Activated CD4-positive, alpha-beta T cell treated with anti-CD3 and anti-CD28 coated beads, Interleukin-2, Interleukin-6, amounts not matched to agents 100 ng/mL and 50 ng/mL, durations not matched to agents 16 hours and 8 hours (primary cell): ENCODE measurements at regions not wholly inside any gene's neighbourhood (a gene's known extent, or its start where the extent isn't known, plus 50 kb on each side); places are given as distances from the start of the nearest gene placed in this dataset.

Source experiments
- DNase-seq: peaks from one replicate; pipeline ENCODE4 v3.0.0-alpha.2; 2020

DNA sequence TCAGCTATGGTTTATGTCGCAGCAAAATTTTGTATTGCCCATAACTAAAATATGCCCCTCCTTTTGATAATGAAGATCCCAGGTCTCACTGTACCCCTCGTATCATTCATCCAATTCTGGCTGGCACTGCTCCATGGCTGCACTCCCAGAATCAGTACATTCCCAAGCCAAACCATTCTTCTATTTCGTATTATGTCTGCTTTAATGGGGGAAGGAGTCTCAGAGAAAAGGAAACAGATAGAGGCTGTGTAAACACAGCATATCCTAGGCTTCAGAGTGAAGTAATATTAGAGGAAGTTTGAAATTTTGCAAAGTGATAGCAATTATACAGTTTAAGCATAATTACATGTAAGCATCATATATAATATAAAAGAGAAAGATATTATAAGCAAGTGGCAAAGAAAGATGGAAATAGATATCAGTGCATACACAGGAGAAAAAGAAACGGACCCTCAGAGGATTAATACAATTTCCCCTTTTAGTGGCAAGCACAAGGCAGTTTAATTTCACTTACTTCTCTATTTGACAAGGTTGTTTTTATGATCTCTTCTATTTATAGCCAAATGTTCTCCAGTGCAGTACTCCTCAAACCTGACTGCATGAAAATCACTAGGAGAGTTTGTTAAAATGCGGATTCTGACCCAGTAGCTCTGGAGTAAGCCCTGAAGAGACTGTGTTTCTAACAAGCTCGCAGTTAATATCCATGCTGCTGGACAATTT is 56.5 kb upstream of the TENT5A start:
- no peak for DNase-seq

DNA sequence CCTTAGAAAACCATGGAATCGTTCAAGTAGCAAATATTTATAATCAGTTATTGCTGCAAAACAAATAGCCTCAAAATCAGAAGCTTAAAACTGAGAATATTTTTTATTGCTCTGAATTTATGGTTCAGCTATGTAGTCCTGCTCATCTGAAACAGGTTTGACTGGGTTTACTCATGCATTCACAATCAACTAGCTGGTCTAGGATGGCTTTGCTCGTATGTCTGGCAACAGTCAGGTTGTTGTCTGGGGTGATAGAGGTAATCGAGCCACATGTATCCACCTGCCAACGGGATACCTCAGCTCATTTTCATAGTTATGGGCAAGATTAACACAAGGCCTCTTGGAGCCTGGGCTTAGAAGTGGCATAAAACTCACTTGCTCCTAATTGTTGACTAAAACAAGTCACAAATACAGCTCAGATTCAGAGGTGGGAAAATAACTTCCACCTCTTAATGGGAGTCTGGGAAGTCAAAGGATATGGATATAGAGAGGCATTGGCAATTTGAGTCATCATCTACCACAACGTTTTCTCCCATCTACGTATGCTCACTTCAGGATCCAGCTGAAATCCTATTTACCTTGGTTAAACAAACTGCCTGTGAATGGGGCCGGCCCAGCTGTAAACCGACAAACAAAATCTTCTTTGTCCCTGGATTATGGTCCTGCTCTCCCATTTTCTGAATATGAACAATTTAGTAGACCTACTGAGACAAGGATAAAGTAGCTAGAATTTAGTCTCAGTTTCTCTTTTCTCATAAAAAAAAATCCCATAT is 54.5 kb upstream of the TENT5A start:
- DNase-seq, result no peak

- DNase-seq, result no peak
These were observed 49.9 kb upstream of the TENT5A start for GRCh38 chr6:81802356-81802755.
